ENCODE measurements at regions not wholly inside any gene's neighbourhood (a gene's known extent, or its start where the extent isn't known, plus 50 kb on each side); places are given as distances from the start of the nearest gene placed in this dataset.

- no peak for DNase-seq (ENCODE audit: low read depth in 2 of 2)
Measured at GRCh38 chr21:23215261-23215660, 2217.1 kb downstream of the NCAM2 start.
